ENCODE measurements at regions not wholly inside any gene's neighbourhood (a gene's known extent, or its start where the extent isn't known, plus 50 kb on each side); places are given as distances from the start of the nearest gene placed in this dataset.

GRCh38 chr5:138702166-138703077, 50.8 kb upstream of the CTNNA1 start:
- no peak overlapping the region for H3K4me2 ChIP-seq (ENCODE audit: low read length)
- no peak overlapping the region for H4K5ac ChIP-seq (ENCODE audit: low read length)
- H3K4me3 ChIP-seq (ENCODE audit: low read length): no peak overlapping the region
- no peak for DNase-seq
- H2BK15ac ChIP-seq (replicated peaks; ENCODE audit: low read depth): no peak overlapping the region
- H3K79me2 ChIP-seq (ENCODE audit: control insufficient read depth, insufficient read depth, low read length): no peaks in the 10 kb centered on the region
- no CpG with 5 or more reads among the region's 5 CpGs for WGBS (ENCODE audit: extremely low coverage, insufficient coverage, low lambda C conversion rate)
- H3K4ac ChIP-seq (ENCODE audit: low read depth, low read length): no peak overlapping the region
- no peak overlapping the region for H2BK5ac ChIP-seq (ENCODE audit: low read length)
- H3K27ac ChIP-seq (ENCODE audit: low read depth, low read length): no peak overlapping the region
- no peak overlapping the region for H4K8ac ChIP-seq (ENCODE audit: low read depth, low read length)
- no peaks in the 10 kb centered on the region for H3K36me3 ChIP-seq (ENCODE audit: control insufficient read depth, insufficient read depth, low read length)
- H3K18ac ChIP-seq (ENCODE audit: low read length): no peak overlapping the region
- H3K9ac ChIP-seq (ENCODE audit: low read length): no peak overlapping the region
- no peak overlapping the region for H3K56ac ChIP-seq (ENCODE audit: low read length)
- no peak overlapping the region for H2BK120ac ChIP-seq (ENCODE audit: low read depth, low read length)
- H3K79me1 ChIP-seq (ENCODE audit: low read length): no peaks in the 10 kb centered on the region
- no peaks in the 10 kb centered on the region for H3K27me3 ChIP-seq (ENCODE audit: insufficient read depth, low read length, poor library complexity)
- no peak overlapping the region for H2AK5ac ChIP-seq (ENCODE audit: low read length)
- H3K23ac ChIP-seq (ENCODE audit: low read length): no peak overlapping the region
- no peaks in the 10 kb centered on the region for H3K4me1 ChIP-seq (ENCODE audit: control insufficient read depth, low read depth, low read length)

GRCh38 chr5:138701678-138702077, 51.5 kb upstream of the CTNNA1 start:
- Histone ChIP-seq H4K8ac (ENCODE audit: low read depth, low read length) (no peak overlapping the region), H2BK5ac (ENCODE audit: low read length) (no peak overlapping the region), H4K5ac (ENCODE audit: low read length) (no peak overlapping the region), H3K9ac (ENCODE audit: low read length) (no peak overlapping the region), H3K4me2 (ENCODE audit: low read length) (no peak overlapping the region), H3K27me3 (ENCODE audit: insufficient read depth, low read length, poor library complexity) (no peaks in the 10 kb centered on the region), H3K4ac (ENCODE audit: low read depth, low read length) (no peak overlapping the region), H3K36me3 (ENCODE audit: control insufficient read depth, insufficient read depth, low read length) (no peaks in the 10 kb centered on the region), H3K23ac (ENCODE audit: low read length) (no peak overlapping the region), H2BK15ac (replicated peaks; ENCODE audit: low read depth) (no peak overlapping the region), H3K79me2 (ENCODE audit: control insufficient read depth, insufficient read depth, low read length) (no peaks in the 10 kb centered on the region), H2BK120ac (ENCODE audit: low read depth, low read length) (no peak overlapping the region), H3K27ac (ENCODE audit: low read depth, low read length) (no peak overlapping the region), H3K4me3 (ENCODE audit: low read length) (no peak overlapping the region), H3K18ac (ENCODE audit: low read length) (no peak overlapping the region), H2AK5ac (ENCODE audit: low read length) (no peak overlapping the region), H3K4me1 (ENCODE audit: control insufficient read depth, low read depth, low read length) (no peaks in the 10 kb centered on the region), H3K56ac (ENCODE audit: low read length) (no peak overlapping the region), H3K79me1 (ENCODE audit: low read length) (no peaks in the 10 kb centered on the region)
- no CpG with 5 or more reads among the region's 3 CpGs for WGBS (ENCODE audit: extremely low coverage, insufficient coverage, low lambda C conversion rate)
- no peak for DNase-seq

GRCh38 chr5:138700581-138701362, 52.5 kb upstream of the CTNNA1 start:
- Histone ChIP-seq H3K4ac (ENCODE audit: low read depth, low read length) (no peak overlapping the region), H3K79me2 (ENCODE audit: control insufficient read depth, insufficient read depth, low read length) (no peaks in the 10 kb centered on the region), H4K8ac (ENCODE audit: low read depth, low read length) (no peak overlapping the region), H3K27me3 (ENCODE audit: insufficient read depth, low read length, poor library complexity) (no peaks in the 10 kb centered on the region), H3K4me3 (ENCODE audit: low read length) (no peak overlapping the region), H2BK5ac (ENCODE audit: low read length) (no peak overlapping the region), H4K5ac (ENCODE audit: low read length) (no peak overlapping the region), H3K4me2 (ENCODE audit: low read length) (no peak overlapping the region), H2BK15ac (replicated peaks; ENCODE audit: low read depth) (no peak overlapping the region), H3K23ac (ENCODE audit: low read length) (no peak overlapping the region), H3K4me1 (ENCODE audit: control insufficient read depth, low read depth, low read length) (no peaks in the 10 kb centered on the region), H3K56ac (ENCODE audit: low read length) (no peak overlapping the region), H3K36me3 (ENCODE audit: control insufficient read depth, insufficient read depth, low read length) (no peaks in the 10 kb centered on the region), H3K27ac (ENCODE audit: low read depth, low read length) (no peak overlapping the region), H3K79me1 (ENCODE audit: low read length) (no peaks in the 10 kb centered on the region), H2BK120ac (ENCODE audit: low read depth, low read length) (no peak overlapping the region), H3K18ac (ENCODE audit: low read length) (no peak overlapping the region), H3K9ac (ENCODE audit: low read length) (no peak overlapping the region), H2AK5ac (ENCODE audit: low read length) (no peak overlapping the region)
- no CpG with 5 or more reads among the region's 8 CpGs for WGBS (ENCODE audit: extremely low coverage, insufficient coverage, low lambda C conversion rate)
- no peak for DNase-seq

GRCh38 chr5:138699482-138699881, 53.7 kb upstream of the CTNNA1 start:
- Histone ChIP-seq H3K4me1 (ENCODE audit: control insufficient read depth, low read depth, low read length) (no peaks in the 10 kb centered on the region), H2BK120ac (ENCODE audit: low read depth, low read length) (no peak overlapping the region), H3K79me2 (ENCODE audit: control insufficient read depth, insufficient read depth, low read length) (no peaks in the 10 kb centered on the region), H4K5ac (ENCODE audit: low read length) (no peak overlapping the region), H2BK15ac (replicated peaks; ENCODE audit: low read depth) (no peak overlapping the region), H3K4me2 (ENCODE audit: low read length) (no peak overlapping the region), H3K18ac (ENCODE audit: low read length) (no peak overlapping the region), H3K79me1 (ENCODE audit: low read length) (no peaks in the 10 kb centered on the region), H3K36me3 (ENCODE audit: control insufficient read depth, insufficient read depth, low read length) (no peaks in the 10 kb centered on the region), H3K4me3 (ENCODE audit: low read length) (no peak overlapping the region), H3K23ac (ENCODE audit: low read length) (no peak overlapping the region), H3K4ac (ENCODE audit: low read depth, low read length) (no peak overlapping the region), H3K27me3 (ENCODE audit: insufficient read depth, low read length, poor library complexity) (no peaks in the 10 kb centered on the region), H3K9ac (ENCODE audit: low read length) (no peak overlapping the region), H3K56ac (ENCODE audit: low read length) (no peak overlapping the region), H2BK5ac (ENCODE audit: low read length) (no peak overlapping the region), H2AK5ac (ENCODE audit: low read length) (no peak overlapping the region), H3K27ac (ENCODE audit: low read depth, low read length) (no peak overlapping the region), H4K8ac (ENCODE audit: low read depth, low read length) (no peak overlapping the region)
- no peak for DNase-seq
- WGBS (ENCODE audit: extremely low coverage, insufficient coverage, low lambda C conversion rate): no CpG with 5 or more reads among the region's 2 CpGs

- no CpG with 5 or more reads among the region's 5 CpGs for WGBS (ENCODE audit: extremely low coverage, insufficient coverage, low lambda C conversion rate)
- Histone ChIP-seq H3K4ac (ENCODE audit: low read depth, low read length) (no peak overlapping the region), H3K4me2 (ENCODE audit: low read length) (no peak overlapping the region), H2BK120ac (ENCODE audit: low read depth, low read length) (no peak overlapping the region), H2BK5ac (ENCODE audit: low read length) (no peak overlapping the region), H2AK5ac (ENCODE audit: low read length) (no peak overlapping the region), H3K9ac (ENCODE audit: low read length) (no peak overlapping the region), H3K27ac (ENCODE audit: low read depth, low read length) (no peak overlapping the region), H3K18ac (ENCODE audit: low read length) (no peak overlapping the region), H3K4me1 (ENCODE audit: control insufficient read depth, low read depth, low read length) (no peaks in the 10 kb centered on the region), H3K79me1 (ENCODE audit: low read length) (no peaks in the 10 kb centered on the region), H3K36me3 (ENCODE audit: control insufficient read depth, insufficient read depth, low read length) (no peaks in the 10 kb centered on the region), H4K5ac (ENCODE audit: low read length) (no peak overlapping the region), H3K56ac (ENCODE audit: low read length) (no peak overlapping the region), H3K4me3 (ENCODE audit: low read length) (no peak overlapping the region), H4K8ac (ENCODE audit: low read depth, low read length) (no peak overlapping the region), H3K27me3 (ENCODE audit: insufficient read depth, low read length, poor library complexity) (no peaks in the 10 kb centered on the region), H2BK15ac (replicated peaks; ENCODE audit: low read depth) (no peak overlapping the region), H3K23ac (ENCODE audit: low read length) (no peak overlapping the region), H3K79me2 (ENCODE audit: control insufficient read depth, insufficient read depth, low read length) (no peaks in the 10 kb centered on the region)
- DNase-seq: no peak
Measured at GRCh38 chr5:138698713-138699112, 54.5 kb upstream of the CTNNA1 start.
